NCI-H774 (cell line): ENCODE measurements at regions not wholly inside any gene's neighbourhood (a gene's known extent, or its start where the extent isn't known, plus 50 kb on each side); places are given as distances from the start of the nearest gene placed in this dataset.

Source experiments
- DNase-seq: peaks from one replicate; lab custom pipeline; 2025; lab: John Stamatoyannopoulos, UW

DNA sequence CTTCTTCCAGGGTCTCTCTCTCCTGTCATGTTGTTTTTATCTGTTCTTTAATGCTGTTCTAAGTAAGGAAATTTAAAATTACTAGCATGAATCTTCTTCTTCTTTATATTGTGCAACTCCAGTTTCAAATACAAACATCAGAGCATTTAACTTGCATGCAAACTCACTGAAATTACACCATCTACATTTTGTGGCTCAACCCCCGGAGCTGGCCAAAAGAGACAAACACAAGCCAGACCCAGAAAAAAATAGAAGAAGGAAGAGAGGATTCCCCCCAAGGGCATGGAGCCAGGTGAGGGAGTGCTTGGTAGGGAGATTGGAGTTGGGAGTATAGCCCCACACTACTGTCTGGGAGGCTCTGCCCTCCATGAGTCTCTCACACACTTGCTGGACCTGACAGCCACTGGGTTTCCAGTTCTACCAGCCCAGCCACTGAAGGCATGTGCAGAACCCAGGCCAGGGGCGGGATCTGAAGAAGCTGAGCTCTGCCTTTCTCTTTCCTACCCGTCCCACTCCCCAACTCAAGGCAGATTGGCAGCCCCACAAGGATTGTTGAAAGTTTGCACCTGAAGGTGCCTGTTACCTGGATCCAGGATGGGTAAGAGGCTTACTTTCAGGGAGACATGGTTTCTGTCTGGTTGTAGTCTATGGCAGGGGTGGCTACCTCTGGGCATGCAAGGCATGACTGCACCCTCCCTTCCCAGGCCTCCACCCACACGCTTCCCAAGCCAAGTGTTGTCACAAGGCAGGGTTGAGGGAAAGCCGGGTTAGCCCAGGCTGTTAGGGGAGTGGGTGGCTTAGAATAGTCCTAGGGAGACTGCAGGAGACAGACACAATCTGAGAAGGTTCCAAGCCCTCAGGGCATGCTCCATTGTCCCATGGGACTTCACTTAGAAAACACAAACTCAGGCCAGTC, 297.2 kb downstream of the TGFB2 start:
- DNase-seq, result no peak

GRCh38 chr1:218643281-218643680, 298.1 kb downstream of the TGFB2 start:
- no peak for DNase-seq

GRCh38 chr1:218643926-218644325, 298.8 kb downstream of the TGFB2 start:
- no peak for DNase-seq

DNA sequence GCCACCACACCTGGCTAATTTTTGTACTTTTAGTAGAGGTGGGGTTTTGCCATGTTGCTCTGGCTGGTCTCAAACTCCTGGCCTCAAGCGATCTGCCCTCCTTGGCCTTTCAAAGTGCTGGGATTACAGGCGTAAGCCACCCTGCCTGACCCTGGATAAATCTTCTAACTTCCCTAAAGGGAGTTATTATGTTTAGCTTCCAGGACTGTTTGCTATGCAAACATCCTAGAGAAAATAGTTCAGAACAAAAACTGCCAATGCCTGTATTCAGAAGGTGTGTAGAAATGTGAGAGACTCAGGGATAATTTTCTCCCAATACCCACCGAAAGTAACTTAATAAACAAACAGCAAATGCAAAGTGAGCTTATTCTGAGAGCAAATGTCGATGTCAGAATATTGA, 301.2 kb downstream of the TGFB2 start:
- no peak for DNase-seq

DNA sequence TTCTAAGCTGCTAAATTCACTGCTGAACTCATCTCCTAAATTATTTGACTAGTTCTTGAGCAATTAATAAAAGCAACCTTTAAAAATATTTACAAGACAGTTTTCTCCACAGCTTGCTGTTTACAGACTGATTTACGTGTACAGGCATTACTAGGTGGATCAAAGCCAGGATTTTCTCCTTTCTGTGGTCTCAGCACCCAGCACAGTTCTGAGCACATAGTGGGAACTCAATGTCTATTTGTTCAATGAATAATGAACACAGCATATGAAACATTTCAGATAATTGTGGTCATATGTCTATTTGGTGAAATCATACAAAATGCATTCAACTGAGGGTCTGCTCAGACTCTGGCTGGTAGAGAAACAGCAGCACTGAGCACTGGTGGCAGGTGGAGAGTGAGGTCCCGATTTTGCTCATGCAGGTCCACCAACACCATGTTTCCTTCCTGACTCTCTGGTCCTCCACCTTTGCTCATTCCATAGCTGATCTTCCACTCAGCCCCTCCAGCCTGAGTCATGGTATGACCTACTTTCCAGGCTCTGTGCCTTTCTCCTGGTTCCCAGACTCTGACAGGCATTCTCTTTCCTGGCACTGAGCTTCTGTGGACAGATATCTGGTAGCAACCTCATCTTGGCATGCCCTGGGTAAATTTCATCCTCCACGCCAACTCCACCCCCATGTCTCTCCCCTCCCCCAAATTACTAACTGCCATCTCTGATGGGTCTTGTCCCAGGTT, 311.3 kb downstream of the TGFB2 start:
- no peak for DNase-seq

- DNase-seq, result no peak
Measured at GRCh38 chr1:218658269-218658668, 313.1 kb downstream of the TGFB2 start.

- DNase-seq, result no peak
Measured at GRCh38 chr1:218658899-218659298, 313.8 kb downstream of the TGFB2 start.

DNA sequence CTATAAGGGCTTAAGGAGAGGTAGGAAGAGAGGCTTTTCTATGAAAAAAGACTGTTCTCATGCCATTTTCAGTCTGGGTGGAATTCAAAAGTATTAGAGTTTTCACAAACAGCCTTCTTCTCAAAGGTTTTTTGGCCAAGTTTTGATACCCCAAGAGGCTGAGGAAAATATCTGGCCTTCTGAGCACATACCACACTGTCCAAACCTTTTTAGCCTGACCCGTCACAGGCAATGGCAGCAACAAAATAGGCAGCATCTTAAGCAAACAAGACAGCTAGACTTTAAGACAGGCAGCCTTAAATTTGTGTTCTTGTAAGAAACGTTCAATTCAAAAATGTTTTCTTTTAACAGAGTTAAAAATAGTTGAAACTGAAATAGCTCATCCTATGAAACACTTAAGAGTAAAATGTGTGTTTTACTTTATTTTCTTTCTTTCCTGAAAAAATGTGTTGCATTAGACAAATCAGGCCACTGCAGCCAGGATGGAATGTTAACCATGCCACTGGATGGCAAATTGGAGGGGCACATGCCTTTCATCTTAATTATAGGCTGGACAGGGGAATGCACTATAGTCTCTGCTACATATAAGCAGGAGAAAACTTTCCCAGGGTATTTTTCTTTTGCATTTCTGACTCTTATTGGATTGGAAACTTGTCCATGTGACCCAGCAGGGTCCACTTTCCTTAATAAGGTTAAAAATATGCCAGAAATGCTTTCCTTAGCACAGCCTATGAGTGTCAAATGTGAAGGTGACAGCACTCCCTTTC, 315.0 kb downstream of the TGFB2 start:
- no peak for DNase-seq

- no peak for DNase-seq
Measured at GRCh38 chr1:218660678-218661053, 315.5 kb downstream of the TGFB2 start.

- DNase-seq, result no peak
Measured at GRCh38 chr1:218661411-218661810, 316.3 kb downstream of the TGFB2 start.

DNA sequence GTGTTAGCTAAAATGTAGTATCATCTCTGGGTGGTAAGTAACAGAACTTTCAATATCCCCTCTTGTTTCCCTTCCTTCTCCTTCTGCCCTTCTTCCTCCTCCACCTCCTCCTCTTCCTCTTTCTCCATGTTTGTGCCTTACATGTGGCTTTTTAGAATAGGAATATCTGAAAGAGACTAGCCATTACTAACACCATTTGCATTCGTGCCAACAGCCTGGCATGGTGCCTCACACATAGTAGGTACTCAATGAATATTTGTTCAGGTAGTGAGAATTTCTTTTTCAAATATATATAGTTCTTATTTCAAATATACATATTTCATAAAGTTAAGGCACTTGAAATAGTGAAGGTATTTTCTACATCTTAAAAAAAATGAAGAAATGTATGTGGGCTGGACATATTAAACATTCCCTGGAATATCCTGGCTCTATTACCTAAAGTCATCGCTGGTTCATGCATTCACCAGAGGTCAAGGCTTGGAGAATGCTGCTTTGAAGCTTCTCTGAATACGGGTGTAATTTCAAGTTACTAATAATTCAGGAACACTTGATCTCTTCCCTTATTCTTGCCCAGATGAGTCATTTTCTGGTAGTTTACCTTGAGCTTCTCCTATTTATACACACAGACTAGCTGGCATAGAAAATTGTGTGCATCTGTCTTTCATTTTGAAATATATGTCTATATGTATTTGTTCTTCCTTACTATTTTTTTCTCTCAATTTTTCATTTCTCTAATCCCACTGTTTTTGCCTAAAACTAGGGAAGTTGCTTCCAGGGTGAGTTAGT, 319.4 kb downstream of the TGFB2 start:
- DNase-seq, result no peak

- no peak for DNase-seq
Measured at GRCh38 chr1:218665221-218665620, 320.1 kb downstream of the TGFB2 start.

DNA sequence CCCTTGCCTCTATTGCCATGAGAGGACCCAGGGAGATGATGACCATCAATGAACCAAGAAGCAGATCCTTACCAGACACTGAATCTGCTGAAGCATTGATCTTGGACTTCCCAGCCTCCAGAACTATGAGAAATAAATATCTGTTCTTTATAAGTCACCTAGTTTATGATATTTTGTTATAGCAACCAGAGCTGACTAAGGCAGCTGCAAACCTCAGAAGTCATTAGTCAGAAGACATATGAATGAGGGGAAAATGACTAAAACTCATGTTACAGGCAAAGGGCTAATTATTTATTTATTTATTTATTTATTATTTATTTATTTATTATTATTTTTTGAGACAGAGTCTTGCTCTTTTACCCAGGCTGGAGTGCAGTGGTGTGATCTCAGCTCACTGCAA, 321.1 kb downstream of the TGFB2 start:
- DNase-seq, result no peak

DNA sequence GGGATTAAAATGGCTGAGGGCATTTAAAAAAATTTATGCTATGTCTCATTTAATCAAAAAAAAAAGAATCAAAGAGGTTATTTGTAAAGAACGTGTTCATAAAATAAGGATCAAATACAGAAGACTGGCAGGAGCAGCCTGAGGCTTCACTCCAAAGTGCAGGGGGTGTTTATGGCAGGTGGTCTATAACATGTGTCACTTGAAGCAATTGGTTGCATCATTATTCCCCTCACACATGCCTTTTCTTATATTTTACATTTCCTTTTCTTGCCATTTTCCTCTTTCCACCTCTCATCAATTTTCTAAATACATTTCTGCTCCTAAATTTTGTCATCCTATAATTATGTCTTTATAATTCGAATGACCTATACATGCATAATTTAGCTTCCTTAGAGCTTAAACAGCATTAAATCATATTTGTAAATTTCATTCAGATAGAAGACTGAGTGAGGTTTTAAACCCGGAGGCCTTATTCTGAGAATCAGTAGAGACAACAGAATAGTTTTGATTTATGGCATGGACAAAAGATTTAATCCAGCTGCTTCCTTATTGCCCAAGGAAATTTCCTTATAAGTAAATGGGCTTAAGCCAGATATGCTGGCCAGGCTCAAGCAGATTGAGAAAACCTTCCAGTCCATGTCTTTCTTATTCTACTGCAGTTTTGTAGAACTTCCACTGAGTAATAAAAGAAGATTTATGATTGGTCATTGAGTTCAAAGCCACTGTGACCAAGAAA, 322.8 kb downstream of the TGFB2 start:
- DNase-seq, result no peak

- DNase-seq, result no peak
Measured at GRCh38 chr1:218669431-218669830, 324.3 kb downstream of the TGFB2 start.

DNA sequence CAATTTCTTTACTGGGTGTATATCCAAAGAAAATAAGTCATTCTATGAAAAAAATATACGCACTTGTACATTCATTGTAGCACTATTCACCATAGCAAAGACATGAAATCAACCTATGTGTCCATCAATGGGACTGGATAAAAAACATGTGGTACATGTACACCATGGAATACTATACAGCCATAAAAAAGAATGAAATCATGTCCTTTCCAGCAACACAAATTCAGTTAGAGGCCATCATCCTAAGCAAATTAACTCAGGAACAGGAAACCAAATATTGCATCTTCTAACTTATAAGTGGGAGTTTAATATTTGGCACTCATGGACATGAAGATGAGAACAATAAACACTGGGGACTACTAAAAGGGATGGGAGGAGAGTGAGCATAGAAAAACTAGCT, 325.7 kb downstream of the TGFB2 start:
- no peak for DNase-seq

GRCh38 chr1:218671573-218671972, 326.4 kb downstream of the TGFB2 start:
- no peak for DNase-seq

- DNase-seq, result no peak
Measured at GRCh38 chr1:218673170-218673569, 328.0 kb downstream of the TGFB2 start.

DNA sequence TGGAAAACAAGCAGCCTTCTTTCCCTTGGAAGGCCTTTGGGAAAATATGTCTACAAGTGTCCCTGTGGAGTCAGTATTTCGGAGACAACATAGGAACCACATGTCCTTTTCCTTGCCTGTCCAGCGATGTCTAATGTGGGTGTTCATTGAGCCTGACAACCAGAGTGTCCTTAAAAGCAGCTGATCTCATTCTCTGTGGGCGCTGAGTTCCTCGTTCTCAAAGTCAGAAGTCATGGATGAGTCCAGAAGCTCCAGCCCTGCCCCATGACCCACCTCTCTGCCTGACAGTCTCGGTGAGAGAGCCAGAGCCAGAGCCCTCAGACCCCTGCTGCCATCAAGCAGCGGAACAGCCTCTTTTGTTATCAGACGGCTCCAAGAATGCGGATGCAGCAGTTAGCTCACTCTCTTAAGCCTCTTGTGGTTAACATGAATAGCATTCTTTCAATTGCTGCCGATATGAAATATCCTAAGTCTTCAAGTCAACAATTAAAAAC, 329.2 kb downstream of the TGFB2 start:
- DNase-seq, result no peak

DNA sequence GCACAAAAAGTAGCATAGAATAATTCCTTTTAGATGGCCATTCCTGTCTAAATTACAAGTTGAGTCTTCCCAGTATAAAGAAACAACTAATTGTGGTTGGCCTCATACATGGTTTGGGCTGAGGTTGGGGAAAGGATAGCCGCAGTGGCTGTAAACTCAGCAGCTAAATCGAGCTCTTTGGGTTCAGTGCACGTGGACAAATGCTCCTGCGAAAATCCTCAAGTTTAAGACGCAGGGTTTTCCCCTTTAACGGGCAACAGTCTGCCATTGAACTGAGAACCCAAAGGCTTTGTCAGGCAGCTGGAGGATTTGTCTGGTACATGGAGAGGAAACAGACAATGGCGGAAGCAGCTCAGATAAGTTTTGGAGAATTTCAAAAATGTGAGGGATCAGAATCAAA, 331.9 kb downstream of the TGFB2 start:
- DNase-seq, result no peak

DNA sequence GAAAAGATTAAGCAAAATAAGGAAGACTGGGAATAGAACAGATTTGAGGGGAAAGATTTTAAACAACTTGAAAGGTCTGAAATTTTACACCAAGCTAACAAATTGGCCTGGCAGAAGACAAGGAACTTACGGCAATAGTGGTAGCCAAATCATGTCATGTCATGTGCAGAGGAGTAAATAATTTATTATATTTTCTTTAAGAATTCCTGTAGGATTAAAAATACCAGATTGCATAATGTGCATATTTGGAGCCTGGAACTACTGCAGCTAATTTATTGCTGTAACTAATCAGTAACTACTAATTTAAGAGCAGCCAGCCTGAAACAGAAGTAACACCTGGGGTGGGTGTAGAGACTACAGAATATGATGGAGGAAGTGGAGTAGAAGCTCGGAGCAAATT, 334.3 kb downstream of the TGFB2 start:
- DNase-seq, result no peak
